CD4-positive, alpha-beta T cell (primary cell): ENCODE measurements at regions not wholly inside any gene's neighbourhood (a gene's known extent, or its start where the extent isn't known, plus 50 kb on each side); places are given as distances from the start of the nearest gene placed in this dataset.
"Not testable (repeated sequence)": the region's sequence is repeated elsewhere in the genome, so short reads cannot be mapped to it uniquely, and the experiment has no call there.

ENCODE experiments used
- ATAC-seq: fragments of 200-7000 bp; cut with Tn5 transposase; one replicate; pipeline ENCODE4 v1.10.0; 2022; ENCODE audit warnings: mild to moderate bottlenecking; ENCODE audit not compliant: poor library complexity
- CTCF ChIA-PET: fragments of 350-600 bp; sonication (Branson Sonifier 250); formaldehyde crosslinking; loops from one replicate; lab custom pipeline; 2021; ENCODE audit warnings: antibody characterized with exemption, inconsistent platforms; lab: Charles Lee
- POLR2A ChIA-PET: fragments of 350-600 bp; sonication (Branson Sonifier 250); formaldehyde crosslinking; loops from one replicate; lab custom pipeline; 2021; ENCODE audit warnings: antibody characterized with exemption, inconsistent platforms; lab: Charles Lee
- DNase-seq, 14 experiments: peaks; one replicate each; pipeline ENCODE4 v3.0.0-alpha.2; 2013 to 2020; ENCODE audit warnings: mixed read lengths in 2 of 14
- H3K27ac ChIP-seq, 2 donors: one replicate each; pipeline versions ENCODE4 v1.5.1 to v1.7.0; 2013; ENCODE audit warnings: low read length in 2 of 2, low read depth in 1 of 2, mild to moderate bottlenecking in 1 of 2
- H3K27me3 ChIP-seq, 2 experiments: 1 replicate in 1 of 2; 2 replicates in 1 of 2; pipeline versions ENCODE4 v1.6.1 to v1.7.0; 2013; ENCODE audit warnings: low read length in 2 of 2, control low read depth in 1 of 2, mild to moderate bottlenecking in 1 of 2, moderate library complexity in 1 of 2; ENCODE audit not compliant: insufficient read depth in 2 of 2, control insufficient read depth in 1 of 2
- H3K36me3 ChIP-seq: one replicate; pipeline ENCODE4 v1.6.1; 2013; ENCODE audit warnings: low read length, control low read depth; ENCODE audit not compliant: insufficient read depth
- H3K4me1 ChIP-seq: one replicate; pipeline ENCODE4 v1.6.1; 2013; ENCODE audit warnings: low read length, control low read depth; ENCODE audit not compliant: insufficient read depth
- H3K4me3 ChIP-seq: one replicate; pipeline ENCODE4 v1.5.1; 2013; ENCODE audit warnings: mild to moderate bottlenecking, low read length, moderate library complexity
- H3K9me3 ChIP-seq, 2 experiments: 1 replicate in 1 of 2; 2 replicates in 1 of 2; pipeline versions ENCODE4 v1.6.1 to v1.7.0; 2013; ENCODE audit warnings: low read length in 2 of 2, mild to moderate bottlenecking in 2 of 2, control low read depth in 1 of 2, moderate library complexity in 1 of 2; ENCODE audit not compliant: control insufficient read depth in 1 of 2, insufficient read depth in 1 of 2
- H3K27ac Mint-ChIP-seq: one replicate; pipeline ENCODE4 v1.8.0; 2020; ENCODE audit warnings: mixed read lengths
- H3K27me3 Mint-ChIP-seq: one replicate; pipeline ENCODE4 v1.8.0; 2021; ENCODE audit warnings: mixed read lengths
- H3K36me3 Mint-ChIP-seq: one replicate; pipeline ENCODE4 v1.8.0; 2021; ENCODE audit warnings: low read depth, mixed read lengths
- H3K4me1 Mint-ChIP-seq: one replicate; pipeline ENCODE4 v1.8.0; 2021; ENCODE audit warnings: low read depth, mixed read lengths
- H3K4me3 Mint-ChIP-seq: one replicate; pipeline ENCODE4 v1.8.0; 2020; ENCODE audit warnings: mild to moderate bottlenecking, mixed read lengths
- H3K9me3 Mint-ChIP-seq: one replicate; pipeline ENCODE4 v1.8.0; 2020; ENCODE audit warnings: mixed read lengths
- CTCF ChIP-seq: fragments of 200-600 bp; IDR thresholded peaks from one replicate; pipeline ENCODE4 v1.8.0; 2022; ENCODE audit warnings: antibody characterized with exemption, mild to moderate bottlenecking
- intact Hi-C, 2 experiments: fragments of 100-400 bp; cut with DNase I in 1 of 2; cut with micrococcal nuclease in 1 of 2; formaldehyde crosslinking; loops; one replicate each; pipeline versions ENCODE4 v1.15.1 to v1.9.0; 2023 to 2025; cut with DNase I, micrococcal nuclease

- no peak overlapping the region for H3K27ac Mint-ChIP-seq
- H3K4me3 ChIP-seq = no peak overlapping the region
- H3K27me3 Mint-ChIP-seq = no peaks in the 10 kb centered on the region
- ChIA-PET POLR2A (no interaction called here), CTCF (no interaction called here)
- no peaks in the 10 kb centered on the region for H3K36me3 ChIP-seq
- TF ChIP-seq CTCF = no peak
- H3K4me1 ChIP-seq = no peaks in the 10 kb centered on the region
- no peak for DNase-seq
- no peak for ATAC-seq
- no peaks in the 10 kb centered on the region for H3K27me3 ChIP-seq
- no peaks in the 10 kb centered on the region for H3K36me3 Mint-ChIP-seq
- intact Hi-C loops = no loop called here
- peaks cover 32% of the 10 kb centered on the region for H3K4me1 Mint-ChIP-seq
- no peaks in the 10 kb centered on the region for H3K9me3 ChIP-seq
- H3K4me3 Mint-ChIP-seq = no peak overlapping the region
- no peaks in the 10 kb centered on the region for H3K9me3 Mint-ChIP-seq
- no peak overlapping the region for H3K27ac ChIP-seq
These were observed 166.7 kb downstream of the SLC38A4 start for GRCh38 chr12:46659032-46659650.

GRCh38 chr12:46657453-46658411 lies 168.1 kb downstream of the SLC38A4 start:
- no peaks in the 10 kb centered on the region for H3K9me3 ChIP-seq
- ChIA-PET POLR2A (interaction anchor here (1.2 to 1.4 kb wide), 2 partner anchors 33 to 134 kb away, joined by 3 to 5 read pairs; no protein-coding TSS in a partner anchor), CTCF (interaction anchor here (0.7 to 1.1 kb wide), 2 partner anchors 9 to 316 kb away, joined by 3 read pairs; no protein-coding TSS in a partner anchor)
- H3K4me1 Mint-ChIP-seq = peaks cover 32% of the 10 kb centered on the region
- DNase-seq (no peak), ATAC-seq (no peak)
- H3K27me3 ChIP-seq = no peaks in the 10 kb centered on the region
- no peak overlapping the region for H3K4me3 Mint-ChIP-seq
- H3K27ac Mint-ChIP-seq = no peak overlapping the region
- no peaks in the 10 kb centered on the region for H3K36me3 ChIP-seq
- no peaks in the 10 kb centered on the region for H3K4me1 ChIP-seq
- no peaks in the 10 kb centered on the region for H3K9me3 Mint-ChIP-seq
- H3K4me3 ChIP-seq = no peak overlapping the region
- intact Hi-C loops = no loop called here
- H3K27me3 Mint-ChIP-seq = no peaks in the 10 kb centered on the region
- no peaks in the 10 kb centered on the region for H3K36me3 Mint-ChIP-seq
- no peak overlapping the region for H3K27ac ChIP-seq
- no peak for TF ChIP-seq CTCF

GRCh38 chr12:46655984-46656383 lies 169.8 kb downstream of the SLC38A4 start:
- H3K27ac Mint-ChIP-seq, H3K27me3 Mint-ChIP-seq, DNase-seq, H3K27ac ChIP-seq, H3K9me3 ChIP-seq, H3K4me1 ChIP-seq, H3K9me3 Mint-ChIP-seq, intact Hi-C loops, H3K4me3 ChIP-seq, H3K4me3 Mint-ChIP-seq, H3K36me3 Mint-ChIP-seq, H3K36me3 ChIP-seq, H3K27me3 ChIP-seq, ATAC-seq, POLR2A ChIA-PET, CTCF ChIA-PET: not testable (repeated sequence)
- H3K4me1 Mint-ChIP-seq = peaks cover 22% of the 10 kb centered on the region
